ENCODE measurements at regions not wholly inside any gene's neighbourhood (a gene's known extent, or its start where the extent isn't known, plus 50 kb on each side); places are given as distances from the start of the nearest gene placed in this dataset.

- TF ChIP-seq GATA3 (IDR thresholded peaks at IDR 0.05; ENCODE audit: low read depth, low read length) (no peak), GATA2 (IDR thresholded peaks at IDR 0.05; ENCODE audit: low read depth, low read length) (no peak)
Observed at GRCh38 chr2:71943238-71944182, 204.2 kb downstream of the CYP26B1 start.

GRCh38 chr2:71941726-71942525, 205.7 kb downstream of the CYP26B1 start:
- TF ChIP-seq GATA2 (IDR thresholded peaks at IDR 0.05; ENCODE audit: low read depth, low read length) (no peak), GATA3 (IDR thresholded peaks at IDR 0.05; ENCODE audit: low read depth, low read length) (no peak)

GRCh38 chr2:71940695-71941094, 207.0 kb downstream of the CYP26B1 start:
- TF ChIP-seq GATA2 (IDR thresholded peaks at IDR 0.05; ENCODE audit: low read depth, low read length): no peak
- TF ChIP-seq GATA3 (IDR thresholded peaks at IDR 0.05; ENCODE audit: low read depth, low read length): no peak

GRCh38 chr2:71939588-71940535, 207.8 kb downstream of the CYP26B1 start:
- no peak for TF ChIP-seq GATA2 (IDR thresholded peaks at IDR 0.05; ENCODE audit: low read depth, low read length)
- no peak for TF ChIP-seq GATA3 (IDR thresholded peaks at IDR 0.05; ENCODE audit: low read depth, low read length)

GRCh38 chr2:71938659-71939587, 208.7 kb downstream of the CYP26B1 start:
- TF ChIP-seq GATA3 (IDR thresholded peaks at IDR 0.05; ENCODE audit: low read depth, low read length) (no peak), GATA2 (IDR thresholded peaks at IDR 0.05; ENCODE audit: low read depth, low read length) (no peak)

- TF ChIP-seq GATA2 (IDR thresholded peaks at IDR 0.05; ENCODE audit: low read depth, low read length): no peak
- no peak for TF ChIP-seq GATA3 (IDR thresholded peaks at IDR 0.05; ENCODE audit: low read depth, low read length)
Observed at GRCh38 chr2:71938108-71938507, 209.6 kb downstream of the CYP26B1 start.

- TF ChIP-seq GATA3 (IDR thresholded peaks at IDR 0.05; ENCODE audit: low read depth, low read length): no peak
- TF ChIP-seq GATA2 (IDR thresholded peaks at IDR 0.05; ENCODE audit: low read depth, low read length): no peak
Observed at GRCh38 chr2:71937396-71937795, 210.3 kb downstream of the CYP26B1 start.

GRCh38 chr2:71936076-71937030, 211.3 kb downstream of the CYP26B1 start:
- TF ChIP-seq GATA3 (IDR thresholded peaks at IDR 0.05; ENCODE audit: low read depth, low read length) (no peak), GATA2 (IDR thresholded peaks at IDR 0.05; ENCODE audit: low read depth, low read length) (no peak)

GRCh38 chr2:71935262-71935848, 212.3 kb downstream of the CYP26B1 start:
- no peak for TF ChIP-seq GATA2 (IDR thresholded peaks at IDR 0.05; ENCODE audit: low read depth, low read length)
- no peak for TF ChIP-seq GATA3 (IDR thresholded peaks at IDR 0.05; ENCODE audit: low read depth, low read length)

- TF ChIP-seq GATA2 (IDR thresholded peaks at IDR 0.05; ENCODE audit: low read depth, low read length) (no peak), GATA3 (IDR thresholded peaks at IDR 0.05; ENCODE audit: low read depth, low read length) (no peak)
Observed at GRCh38 chr2:71934595-71935261, 212.9 kb downstream of the CYP26B1 start.

GRCh38 chr2:71934320-71934593, 213.4 kb downstream of the CYP26B1 start:
- no peak for TF ChIP-seq GATA3 (IDR thresholded peaks at IDR 0.05; ENCODE audit: low read depth, low read length)
- TF ChIP-seq GATA2 (IDR thresholded peaks at IDR 0.05; ENCODE audit: low read depth, low read length): no peak
